T1000 (cell line): ENCODE measurements at regions not wholly inside any gene's neighbourhood (a gene's known extent, or its start where the extent isn't known, plus 50 kb on each side); places are given as distances from the start of the nearest gene placed in this dataset.
A peak's percentile ranks its signal among the peaks of the same experiment; 100 is the strongest.

Experiments used
- DNase-seq: peaks from one replicate; lab custom pipeline; 2025; ENCODE audit warnings: mixed read lengths; lab: John Stamatoyannopoulos, UW

GRCh38 chr7:106196460-106197021, 84.4 kb upstream of the SYPL1 start:
- no peak for DNase-seq

DNA sequence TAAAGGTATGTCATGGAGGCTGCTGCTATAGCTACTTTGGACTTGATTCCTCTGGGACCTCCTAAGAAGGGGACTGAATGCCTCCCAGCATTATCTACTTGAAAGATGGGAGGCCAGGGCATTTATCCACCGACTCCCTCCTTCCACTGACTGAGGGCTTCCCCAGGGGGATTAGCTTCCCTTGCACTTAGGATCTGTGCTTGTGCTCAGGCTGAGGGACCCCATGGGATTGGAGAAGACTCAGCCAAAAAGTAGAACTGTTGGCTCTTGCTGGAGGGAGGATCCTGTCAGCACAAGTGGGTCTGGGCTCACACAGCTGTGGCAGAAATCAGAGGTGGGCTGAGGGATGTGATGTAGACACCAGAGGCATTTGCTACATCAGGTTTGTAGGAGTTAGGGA, 81.5 kb upstream of the SYPL1 start:
- no peak for DNase-seq

- no peak for DNase-seq
Observed at GRCh38 chr7:106190589-106191330, 78.6 kb upstream of the SYPL1 start.

- no peak for DNase-seq
Observed at GRCh38 chr7:106187613-106188350, 75.7 kb upstream of the SYPL1 start.

DNA sequence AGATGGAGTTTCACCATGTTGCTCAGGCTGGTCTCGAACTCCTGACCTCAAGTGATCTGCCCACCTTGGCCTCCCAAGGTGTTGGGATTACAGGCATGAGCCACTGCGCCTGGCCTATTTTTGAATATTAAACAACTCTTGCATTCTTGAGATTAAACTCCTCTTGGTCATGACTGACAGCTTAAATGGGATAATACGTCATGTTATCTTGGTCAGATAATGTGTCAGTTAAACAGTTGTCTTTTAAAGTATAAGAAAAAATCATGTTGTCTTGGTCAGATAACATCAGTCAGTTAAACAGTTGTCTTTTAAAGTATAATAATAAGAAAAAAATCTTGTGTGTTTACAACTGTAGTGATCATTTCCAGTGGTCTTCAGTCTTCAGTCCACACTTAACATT, 73.6 kb upstream of the SYPL1 start:
- no peak for DNase-seq

DNA sequence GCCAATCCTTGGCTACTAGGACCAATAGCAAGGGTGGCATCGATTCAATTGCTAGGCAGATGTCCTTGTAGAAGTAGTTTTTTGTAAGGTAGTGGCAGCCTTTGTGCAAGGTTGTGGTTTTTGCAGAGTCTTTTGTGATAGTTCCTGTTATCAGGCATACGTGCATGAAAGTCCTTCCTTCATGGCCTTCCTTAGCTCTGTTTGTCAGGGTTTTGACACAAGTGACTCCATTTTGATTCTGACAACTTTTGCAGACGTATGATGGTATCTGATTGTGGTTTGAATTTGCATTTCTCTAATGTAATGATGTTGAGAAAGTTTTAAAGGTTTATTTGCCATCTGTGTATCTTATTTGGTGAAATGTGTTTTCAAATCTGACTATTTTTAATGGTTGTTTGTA, 71.8 kb upstream of the SYPL1 start:
- DNase-seq: no peak

- DNase-seq: no peak
Observed at GRCh38 chr7:106182904-106183303, 70.8 kb upstream of the SYPL1 start.

- no peak for DNase-seq
Observed at GRCh38 chr7:106181658-106182265, 69.7 kb upstream of the SYPL1 start.

DNA sequence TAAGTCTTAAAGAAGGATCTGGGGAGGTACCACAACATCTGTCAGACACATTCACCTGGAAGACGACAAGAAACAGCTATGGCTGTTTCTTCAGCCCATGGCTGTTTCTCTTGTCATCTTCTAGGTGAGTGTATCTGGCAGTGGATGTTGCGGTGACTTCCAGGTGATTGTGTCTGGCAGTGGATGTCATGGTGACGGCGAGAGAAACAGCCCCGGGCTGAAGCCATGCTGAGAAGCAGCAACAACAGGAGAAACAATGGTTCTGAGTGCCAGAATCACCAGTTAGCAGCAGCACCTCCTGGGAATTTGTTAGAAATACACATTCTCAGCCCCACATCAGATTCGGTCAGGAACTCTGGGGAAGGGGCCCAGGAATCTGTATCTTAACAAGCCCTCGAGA, 68.6 kb upstream of the SYPL1 start:
- no peak for DNase-seq

DNA sequence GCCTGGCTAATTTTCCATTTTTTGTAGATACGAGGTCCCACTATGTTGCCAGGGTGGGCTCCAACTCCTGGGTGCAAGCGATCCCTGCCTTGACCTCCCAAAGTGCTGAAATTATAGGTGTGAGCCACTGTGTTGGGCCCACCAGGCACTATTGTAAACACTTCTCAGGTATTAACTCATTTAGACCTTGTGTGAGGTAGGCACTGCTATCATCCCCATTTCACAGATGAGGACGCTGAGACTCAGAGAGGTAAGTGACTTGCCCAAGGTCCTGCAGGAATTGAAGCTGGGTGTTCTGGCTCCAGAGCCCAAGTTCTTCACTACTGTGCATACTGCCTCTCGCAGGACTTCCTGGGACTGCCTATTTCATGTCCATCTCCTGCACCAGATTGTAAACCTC, 67.1 kb upstream of the SYPL1 start:
- no peak for DNase-seq

DNA sequence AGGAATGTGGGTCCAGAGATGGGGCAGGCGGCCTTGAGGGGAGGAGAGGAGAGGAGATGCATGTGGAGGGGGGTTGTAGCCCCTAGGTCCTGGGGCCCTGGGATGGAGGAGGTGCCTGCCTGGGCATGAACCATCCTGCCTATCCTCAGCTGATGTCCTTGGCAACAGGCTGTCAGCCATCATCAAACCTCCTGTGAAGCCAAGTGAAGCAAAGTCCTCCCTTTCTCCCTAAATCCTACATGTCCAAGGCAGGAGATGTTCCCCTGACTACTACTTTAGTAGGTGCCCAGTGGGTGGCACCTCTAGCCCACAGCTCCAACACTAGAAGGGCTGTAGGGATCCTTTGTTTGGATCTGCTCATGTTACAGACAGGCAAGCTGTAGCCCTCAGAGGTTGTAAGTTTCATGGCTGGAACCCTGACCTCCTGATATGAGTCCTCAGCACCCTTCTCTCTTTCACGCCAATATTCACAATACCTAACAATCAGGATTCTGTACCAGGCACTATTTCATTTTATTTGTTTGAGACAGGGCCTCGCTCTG, 66.6 kb upstream of the SYPL1 start:
- DNase-seq: no peak

DNA sequence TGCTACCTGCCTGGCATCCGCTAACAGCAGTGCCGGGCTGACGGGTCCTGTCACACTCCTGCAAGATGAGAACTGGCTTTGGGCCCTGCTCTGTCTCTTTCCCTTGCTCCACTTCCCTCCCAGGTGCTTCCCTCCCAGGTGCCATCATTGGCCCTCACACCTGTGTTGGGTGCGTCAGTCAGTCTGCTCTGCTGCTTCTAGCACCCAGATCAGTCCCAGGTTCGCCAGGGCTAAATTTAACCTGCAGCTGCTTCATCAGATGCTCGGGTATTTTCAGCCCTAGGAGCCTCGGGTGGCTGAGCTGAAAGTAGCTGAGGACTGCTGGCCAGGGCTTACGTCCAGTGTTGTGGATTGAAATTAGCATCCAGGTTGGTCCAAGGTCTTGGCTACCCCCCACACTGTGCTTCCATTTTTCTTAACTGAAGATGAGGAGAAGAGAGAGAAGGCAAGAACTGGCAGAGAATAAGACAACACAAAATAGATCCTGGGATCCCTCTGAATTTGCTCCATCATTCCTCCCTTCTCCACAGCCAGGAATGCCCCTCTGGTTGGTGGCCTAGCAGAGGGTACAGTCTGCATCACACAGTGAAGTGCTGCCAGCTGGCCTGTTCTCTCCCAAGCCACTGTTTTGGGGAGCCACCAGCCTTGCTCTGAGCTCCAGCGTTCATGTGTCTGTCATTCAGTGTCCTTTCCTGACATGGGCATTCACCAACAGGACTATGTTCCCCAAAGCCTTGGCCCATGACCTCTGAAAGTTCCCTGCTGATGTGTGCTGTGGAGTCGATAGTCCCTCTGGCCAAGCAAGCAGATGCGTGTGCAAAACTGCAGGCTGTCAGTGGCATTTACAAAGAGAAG, 65.9 kb upstream of the SYPL1 start:
- no peak for DNase-seq

DNA sequence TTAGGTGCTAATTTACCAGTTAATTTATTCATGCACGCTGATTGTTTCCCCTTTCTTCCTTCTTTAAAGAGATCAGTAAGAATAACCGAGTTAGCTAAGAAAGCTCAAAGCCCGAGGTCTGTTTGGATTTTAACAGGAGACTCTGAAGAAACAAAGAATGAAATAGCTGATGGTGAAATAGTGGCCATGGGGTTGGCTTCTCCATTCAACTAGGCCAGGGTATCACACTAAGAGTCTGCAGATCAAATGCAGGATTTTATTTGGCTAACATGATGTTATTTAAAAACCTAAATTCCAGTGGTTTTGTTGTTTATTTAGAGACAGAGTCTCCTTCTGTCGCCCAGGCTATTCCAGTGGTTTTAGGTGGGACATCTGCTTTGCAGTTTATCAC, 65.2 kb upstream of the SYPL1 start:
- no peak for DNase-seq

- DNase-seq: peak; percentile 61
Observed at GRCh38 chr7:106176414-106177299, 64.5 kb upstream of the SYPL1 start.

DNA sequence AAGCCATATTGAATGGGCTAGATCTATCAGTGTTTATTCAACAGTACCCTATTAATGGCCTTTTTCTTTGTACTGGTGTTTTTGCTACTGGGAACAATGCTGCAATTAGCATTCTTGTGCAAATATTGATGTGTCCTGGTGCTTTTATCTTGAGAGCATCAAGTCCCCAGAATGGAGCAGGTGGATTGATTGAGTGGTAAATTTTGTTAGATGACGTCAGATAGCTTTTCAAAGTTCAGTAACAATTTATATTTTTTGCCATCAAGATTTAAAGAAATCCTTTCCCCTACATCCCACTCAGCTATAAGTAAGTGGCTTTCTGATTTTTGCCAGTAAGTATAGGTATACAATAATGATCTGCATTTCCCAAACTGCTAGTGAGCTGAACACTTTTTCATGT, 63.4 kb upstream of the SYPL1 start:
- DNase-seq: no peak

DNA sequence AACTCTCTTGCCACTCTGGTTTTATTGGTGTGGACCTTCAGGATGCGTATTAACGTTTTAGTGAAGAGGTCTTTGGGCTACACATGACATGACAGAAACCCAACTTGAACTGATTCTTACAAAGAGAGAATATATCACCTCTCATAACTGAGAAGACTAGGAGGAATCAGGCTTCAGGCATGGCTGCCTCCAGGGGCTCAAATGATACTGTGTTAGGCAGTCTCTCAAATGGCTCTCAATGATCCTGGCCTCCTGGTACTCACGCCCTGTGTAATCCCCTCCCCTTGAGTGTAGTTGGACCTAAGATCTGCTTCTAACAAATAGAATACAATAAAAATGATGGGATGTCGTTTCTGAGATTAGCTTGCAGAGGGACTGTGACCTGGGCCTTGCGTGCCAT, 58.5 kb upstream of the SYPL1 start:
- no peak for DNase-seq

GRCh38 chr7:106169821-106170610, 57.9 kb upstream of the SYPL1 start:
- no peak for DNase-seq

- DNase-seq: no peak
Observed at GRCh38 chr7:106167439-106168136, 55.5 kb upstream of the SYPL1 start.

- peak; percentile 2 for DNase-seq
Observed at GRCh38 chr7:106166651-106167342, 54.7 kb upstream of the SYPL1 start.
